Ovary (tissue), 7 donors: ENCODE measurements at regions not wholly inside any gene's neighbourhood (a gene's known extent, or its start where the extent isn't known, plus 50 kb on each side); places are given as distances from the start of the nearest gene placed in this dataset.

Experiments used
- DNase-seq, 5 donors: peaks; one replicate each; pipeline ENCODE4 v3.0.0-alpha.2; 2019 to 2020
- H3K27ac ChIP-seq, 2 donors: fragments of 200-600 bp; one replicate each; pipeline versions ENCODE4 v1.5.1 to v1.8.0; 2019 to 2022
- H3K27me3 ChIP-seq: fragments of 200-600 bp; one replicate; pipeline ENCODE4 v1.8.0; 2022
- H3K36me3 ChIP-seq: fragments of 200-600 bp; sonication (generic); one replicate; pipeline ENCODE4 v1.5.1; 2019
- H3K4me1 ChIP-seq: one replicate; pipeline ENCODE4 v1.8.1; 2013; ENCODE audit warnings: mild to moderate bottlenecking, moderate library complexity; ENCODE audit not compliant: insufficient read depth
- H3K4me3 ChIP-seq: fragments of 200-600 bp; sonication (generic); one replicate; pipeline ENCODE4 v1.5.1; 2017
- H3K9me3 ChIP-seq, 2 donors: fragments of 200-600 bp in 1 of 2; sonication (generic) in 1 of 2; one replicate each; pipeline versions ENCODE4 v1.5.1 to v1.8.1; 2013 to 2019; ENCODE audit warnings: mild to moderate bottlenecking in 1 of 2, moderate library complexity in 1 of 2
- EP300 ChIP-seq: sonication (generic); formaldehyde crosslinking; IDR thresholded peaks from one replicate; pipeline ENCODE4 v1.6.1; 2017; ENCODE audit warnings: antibody characterized with exemption
- POLR2A ChIP-seq: fragments of 450-650 bp; IDR thresholded peaks from one replicate; pipeline ENCODE4 v1.6.1; 2017; ENCODE audit warnings: antibody characterized with exemption, mild to moderate bottlenecking, moderate library complexity
- WGBS, 3 donors: extraction: QIAGEN DNeasy Blood & Tissue Kit in 1 of 3; methylation state at CpG; one replicate each; pipeline versions ENCODE4 v1.1.5 to v1.1.7; 2013 to 2017; 5-methylcytosine and 5-hydroxymethylcytosine counted together
- intact Hi-C, 4 donors: fragments of 100-400 bp; cut with DNase I; formaldehyde crosslinking; loops; one replicate each; pipeline versions ENCODE4 v1.11.0 to v1.15.1; 2022 to 2023
- TF ChIP-seq, protein P1 (sequence below), 3 donors: fragments of 450-650 bp in 2 of 3; fragments of 200-600 bp in 1 of 3; IDR thresholded peaks; one replicate each; pipeline versions ENCODE4 v1.5.1 to v1.8.0; 2016 to 2022; ENCODE audit warnings: antibody characterized with exemption in 3 of 3, mild to moderate bottlenecking in 1 of 3
- donor health status: DM: no; HTN: no; CAD: no; lungs with moderate emphysema.
- donor health status: DM: no; HTN: no; CAD: no.
- donor health status: Bipolar disorder and iron deficiency.
- donor health status: DM: no; HTN: no; CAD: no.
- donor health status: DM: yes; HTN: yes; CAD: no.

DNA sequence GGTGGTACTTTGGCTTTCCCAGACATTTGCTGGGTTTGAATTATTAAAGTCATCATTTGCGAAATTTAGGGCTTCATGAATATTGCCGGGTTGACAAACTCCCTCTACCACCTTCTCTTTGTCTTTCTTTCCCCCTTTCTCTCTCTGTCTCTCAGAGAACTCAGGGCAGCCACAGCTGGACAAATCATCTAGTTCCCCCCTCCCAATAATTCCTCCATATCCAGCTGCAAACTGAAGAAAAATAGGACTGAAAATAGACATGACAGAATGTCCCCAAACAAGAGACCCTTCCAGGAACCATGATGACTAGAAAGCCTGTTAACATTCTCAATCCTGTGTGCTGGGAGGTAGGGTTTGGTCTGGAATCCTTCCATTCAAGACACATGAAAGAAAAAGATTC is 67.1 kb upstream of the TBX5 start:
- intact Hi-C loops: no loop called here
- H3K4me3 ChIP-seq: no peak overlapping the region
- no peaks in the 10 kb centered on the region for H3K27me3 ChIP-seq
- no peaks in the 10 kb centered on the region for H3K9me3 ChIP-seq
- no peak for TF ChIP-seq EP300
- H3K36me3 ChIP-seq: no peaks in the 10 kb centered on the region
- no peak overlapping the region for H3K27ac ChIP-seq
- H3K4me1 ChIP-seq: no peaks in the 10 kb centered on the region
- no peak for DNase-seq
- 80 to 86% (median 82%) methylated on average over 2 of the region's 2 CpGs for WGBS, 3 donors

DNA sequence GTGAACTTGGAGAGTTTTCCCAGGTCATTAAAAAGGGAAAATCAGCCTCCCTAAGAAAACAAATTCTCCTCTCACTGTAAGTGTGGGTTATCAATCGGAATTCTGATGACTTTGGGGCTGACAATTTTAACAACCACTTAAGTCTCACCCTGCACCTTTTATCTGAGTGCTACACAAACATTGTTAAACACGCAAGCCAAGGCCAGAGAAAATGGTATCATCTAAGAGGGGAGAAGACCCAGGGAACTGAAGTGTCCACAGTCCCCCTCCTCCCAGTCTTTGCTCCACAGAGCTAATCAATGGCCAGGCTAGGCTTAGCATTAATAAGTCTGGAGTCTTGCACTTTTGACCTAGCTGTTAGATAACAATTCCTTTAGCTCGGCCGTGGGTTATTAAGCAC is 51.7 kb upstream of the TBX5 start:
- H3K36me3 ChIP-seq: no peaks in the 10 kb centered on the region
- intact Hi-C loops: no loop called here
- H3K4me3 ChIP-seq: no peak overlapping the region
- TF ChIP-seq POLR2A: no peak
- TF ChIP-seq, protein P1, sequence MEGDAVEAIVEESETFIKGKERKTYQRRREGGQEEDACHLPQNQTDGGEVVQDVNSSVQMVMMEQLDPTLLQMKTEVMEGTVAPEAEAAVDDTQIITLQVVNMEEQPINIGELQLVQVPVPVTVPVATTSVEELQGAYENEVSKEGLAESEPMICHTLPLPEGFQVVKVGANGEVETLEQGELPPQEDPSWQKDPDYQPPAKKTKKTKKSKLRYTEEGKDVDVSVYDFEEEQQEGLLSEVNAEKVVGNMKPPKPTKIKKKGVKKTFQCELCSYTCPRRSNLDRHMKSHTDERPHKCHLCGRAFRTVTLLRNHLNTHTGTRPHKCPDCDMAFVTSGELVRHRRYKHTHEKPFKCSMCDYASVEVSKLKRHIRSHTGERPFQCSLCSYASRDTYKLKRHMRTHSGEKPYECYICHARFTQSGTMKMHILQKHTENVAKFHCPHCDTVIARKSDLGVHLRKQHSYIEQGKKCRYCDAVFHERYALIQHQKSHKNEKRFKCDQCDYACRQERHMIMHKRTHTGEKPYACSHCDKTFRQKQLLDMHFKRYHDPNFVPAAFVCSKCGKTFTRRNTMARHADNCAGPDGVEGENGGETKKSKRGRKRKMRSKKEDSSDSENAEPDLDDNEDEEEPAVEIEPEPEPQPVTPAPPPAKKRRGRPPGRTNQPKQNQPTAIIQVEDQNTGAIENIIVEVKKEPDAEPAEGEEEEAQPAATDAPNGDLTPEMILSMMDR (IDR thresholded peaks at IDR 0.05): no peak
- no peak for TF ChIP-seq EP300
- no peaks in the 10 kb centered on the region for H3K4me1 ChIP-seq
- H3K27me3 ChIP-seq: no peaks in the 10 kb centered on the region
- no peaks in the 10 kb centered on the region for H3K9me3 ChIP-seq
- 1 to 7% (median 4%) methylated on average over 4 of the region's 4 CpGs for WGBS, 3 donors
- no peak for DNase-seq
- H3K27ac ChIP-seq: no peak overlapping the region
